ENCODE measurements at regions not wholly inside any gene's neighbourhood (a gene's known extent, or its start where the extent isn't known, plus 50 kb on each side); places are given as distances from the start of the nearest gene placed in this dataset.

GRCh38 chr4:176406297-176406696 lies 86.5 kb downstream of the SPCS3 start:
- TF ChIP-seq POLR2A (IDR thresholded peaks at IDR 0.05): no peak
- TF ChIP-seq, protein P1, sequence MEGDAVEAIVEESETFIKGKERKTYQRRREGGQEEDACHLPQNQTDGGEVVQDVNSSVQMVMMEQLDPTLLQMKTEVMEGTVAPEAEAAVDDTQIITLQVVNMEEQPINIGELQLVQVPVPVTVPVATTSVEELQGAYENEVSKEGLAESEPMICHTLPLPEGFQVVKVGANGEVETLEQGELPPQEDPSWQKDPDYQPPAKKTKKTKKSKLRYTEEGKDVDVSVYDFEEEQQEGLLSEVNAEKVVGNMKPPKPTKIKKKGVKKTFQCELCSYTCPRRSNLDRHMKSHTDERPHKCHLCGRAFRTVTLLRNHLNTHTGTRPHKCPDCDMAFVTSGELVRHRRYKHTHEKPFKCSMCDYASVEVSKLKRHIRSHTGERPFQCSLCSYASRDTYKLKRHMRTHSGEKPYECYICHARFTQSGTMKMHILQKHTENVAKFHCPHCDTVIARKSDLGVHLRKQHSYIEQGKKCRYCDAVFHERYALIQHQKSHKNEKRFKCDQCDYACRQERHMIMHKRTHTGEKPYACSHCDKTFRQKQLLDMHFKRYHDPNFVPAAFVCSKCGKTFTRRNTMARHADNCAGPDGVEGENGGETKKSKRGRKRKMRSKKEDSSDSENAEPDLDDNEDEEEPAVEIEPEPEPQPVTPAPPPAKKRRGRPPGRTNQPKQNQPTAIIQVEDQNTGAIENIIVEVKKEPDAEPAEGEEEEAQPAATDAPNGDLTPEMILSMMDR (IDR thresholded peaks at IDR 0.05): no peak
- TF ChIP-seq POLR2AphosphoS5 (IDR thresholded peaks at IDR 0.05): no peak

Measured in prostate gland (tissue), 2 donors.